ENCODE measurements at regions not wholly inside any gene's neighbourhood (a gene's known extent, or its start where the extent isn't known, plus 50 kb on each side); places are given as distances from the start of the nearest gene placed in this dataset.

- no peak for DNase-seq
These were observed 494.9 kb upstream of the AKR1E2 start for GRCh38 chr10:4331150-4331549.

- no peak for DNase-seq
These were observed 495.4 kb upstream of the AKR1E2 start for GRCh38 chr10:4330636-4331035.

- DNase-seq: no peak
These were observed 496.8 kb upstream of the AKR1E2 start for GRCh38 chr10:4329225-4329624.

- no peak for DNase-seq
These were observed 499.4 kb upstream of the AKR1E2 start for GRCh38 chr10:4326647-4327046.

GRCh38 chr10:4319870-4320367 lies 506.1 kb upstream of the AKR1E2 start:
- no peak for DNase-seq

- no peak for DNase-seq
These were observed 509.7 kb upstream of the AKR1E2 start for GRCh38 chr10:4316161-4316810.

GRCh38 chr10:4315551-4315950 lies 510.5 kb upstream of the AKR1E2 start:
- DNase-seq: no peak

- no peak for DNase-seq
These were observed 513.0 kb upstream of the AKR1E2 start for GRCh38 chr10:4313051-4313450.

GRCh38 chr10:4312051-4312835 lies 513.8 kb upstream of the AKR1E2 start:
- DNase-seq: no peak

- no peak for DNase-seq
These were observed 515.8 kb upstream of the AKR1E2 start for GRCh38 chr10:4310172-4310571.

- DNase-seq: no peak
These were observed 518.1 kb upstream of the AKR1E2 start for GRCh38 chr10:4307910-4308309.

GRCh38 chr10:4306871-4307270 lies 519.1 kb upstream of the AKR1E2 start:
- DNase-seq: no peak

GRCh38 chr10:4303045-4303444 lies 518.0 kb upstream of the KLF6 start:
- no peak for DNase-seq

GRCh38 chr10:4301291-4302045 lies 516.5 kb upstream of the KLF6 start:
- DNase-seq: no peak

GRCh38 chr10:4296161-4296560 lies 511.2 kb upstream of the KLF6 start:
- DNase-seq: no peak

- DNase-seq: no peak
These were observed 510.2 kb upstream of the KLF6 start for GRCh38 chr10:4294996-4295792.

- no peak for DNase-seq
These were observed 509.3 kb upstream of the KLF6 start for GRCh38 chr10:4294271-4294670.

GRCh38 chr10:4291990-4292389 lies 507.0 kb upstream of the KLF6 start:
- DNase-seq: no peak

- no peak for DNase-seq
These were observed 500.1 kb upstream of the KLF6 start for GRCh38 chr10:4285121-4285520.

GRCh38 chr10:4283846-4284610 lies 499.0 kb upstream of the KLF6 start:
- no peak for DNase-seq

GRCh38 chr10:4282496-4282895 lies 497.5 kb upstream of the KLF6 start:
- no peak for DNase-seq

GRCh38 chr10:4281190-4281825 lies 496.3 kb upstream of the KLF6 start:
- DNase-seq: no peak

All from NCI-H187 (cell line).